Heart left ventricle (tissue), 13 donors: ENCODE measurements at regions not wholly inside any gene's neighbourhood (a gene's known extent, or its start where the extent isn't known, plus 50 kb on each side); places are given as distances from the start of the nearest gene placed in this dataset.

Experiments used
- POLR2A ChIP-seq, 2 donors: fragments of 450-650 bp; IDR thresholded peaks; one replicate each; pipeline ENCODE4 v1.6.1; 2017; ENCODE audit warnings: antibody characterized with exemption in 2 of 2, mild to moderate bottlenecking in 2 of 2, moderate library complexity in 2 of 2
- TF ChIP-seq, protein P1 (sequence below), 12 donors: fragments of 200-600 bp; sonication (generic) in 4 of 12; IDR thresholded peaks; one replicate each; pipeline versions ENCODE4 v1.5.0 to v1.8.0; 2018 to 2022; ENCODE audit warnings: antibody characterized with exemption in 12 of 12, mild to moderate bottlenecking in 5 of 12
- donor health status: ischemic (EF 13 %, LVEDD 7.1; RV severe dilation, severe dysfunction).
- donor health status: DM: no; HTN: yes; CAD: no.
- donor health status: DM: no; HTN: no; CAD: no.
- donor health status: ischemic (EF 25% LVEDD 6.9; RV normal size, moderate dysfunction).
- donor health status: ischemic (EF 25% LVEDD 5.7; RV mildly dilated, moderate dysfunction).
- donor health status: ischemic (EF 35%, LVEDD 5.7; RV mildly dilated, moderate dysfunction).
- donor health status: nonischemic (EF 11% LVEDD 7.7; RV severe dilation, severe dysfunction).
- donor health status: DM: yes; HTN: yes; CAD: no.
- donor health status: PGD.
- donor health status: ischemic (EF 29% LVEDD 5.4; RV normal size, mild dysfunction).
- donor health status: nonischemic (EF 23%, LVEDD 6.1; RV moderate dilation, normal function).

- TF ChIP-seq, protein P1, sequence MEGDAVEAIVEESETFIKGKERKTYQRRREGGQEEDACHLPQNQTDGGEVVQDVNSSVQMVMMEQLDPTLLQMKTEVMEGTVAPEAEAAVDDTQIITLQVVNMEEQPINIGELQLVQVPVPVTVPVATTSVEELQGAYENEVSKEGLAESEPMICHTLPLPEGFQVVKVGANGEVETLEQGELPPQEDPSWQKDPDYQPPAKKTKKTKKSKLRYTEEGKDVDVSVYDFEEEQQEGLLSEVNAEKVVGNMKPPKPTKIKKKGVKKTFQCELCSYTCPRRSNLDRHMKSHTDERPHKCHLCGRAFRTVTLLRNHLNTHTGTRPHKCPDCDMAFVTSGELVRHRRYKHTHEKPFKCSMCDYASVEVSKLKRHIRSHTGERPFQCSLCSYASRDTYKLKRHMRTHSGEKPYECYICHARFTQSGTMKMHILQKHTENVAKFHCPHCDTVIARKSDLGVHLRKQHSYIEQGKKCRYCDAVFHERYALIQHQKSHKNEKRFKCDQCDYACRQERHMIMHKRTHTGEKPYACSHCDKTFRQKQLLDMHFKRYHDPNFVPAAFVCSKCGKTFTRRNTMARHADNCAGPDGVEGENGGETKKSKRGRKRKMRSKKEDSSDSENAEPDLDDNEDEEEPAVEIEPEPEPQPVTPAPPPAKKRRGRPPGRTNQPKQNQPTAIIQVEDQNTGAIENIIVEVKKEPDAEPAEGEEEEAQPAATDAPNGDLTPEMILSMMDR (IDR thresholded peaks at IDR 0.05) = no peak
- no peak for TF ChIP-seq POLR2A (IDR thresholded peaks at IDR 0.05)
Measured at GRCh38 chr15:39497759-39498565, 82.9 kb upstream of the THBS1 start.
